ENCODE measurements at regions not wholly inside any gene's neighbourhood (a gene's known extent, or its start where the extent isn't known, plus 50 kb on each side); places are given as distances from the start of the nearest gene placed in this dataset.

DNA sequence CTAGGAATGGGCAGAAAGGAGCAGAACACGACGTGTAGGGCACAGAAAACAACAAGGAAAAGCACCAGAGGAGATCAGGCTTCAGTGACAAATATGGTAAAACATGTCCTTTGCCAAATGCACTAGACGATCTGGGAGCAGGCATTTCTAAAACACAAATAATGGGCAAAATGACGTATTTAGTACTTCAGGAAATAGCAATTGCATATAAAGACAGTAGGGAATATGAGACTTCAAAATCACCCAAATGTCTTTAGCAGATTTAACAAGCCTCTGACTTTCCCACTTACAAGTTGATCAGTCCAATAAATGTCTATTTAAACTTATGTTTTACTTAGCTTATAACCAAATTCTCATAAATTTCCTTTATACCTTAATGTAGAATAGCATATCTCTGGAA lies 969.6 kb upstream of the C9orf72 start:
- no peak for DNase-seq (ENCODE audit: low read depth in 4 of 4, low spot score in 3 of 4)

DNA sequence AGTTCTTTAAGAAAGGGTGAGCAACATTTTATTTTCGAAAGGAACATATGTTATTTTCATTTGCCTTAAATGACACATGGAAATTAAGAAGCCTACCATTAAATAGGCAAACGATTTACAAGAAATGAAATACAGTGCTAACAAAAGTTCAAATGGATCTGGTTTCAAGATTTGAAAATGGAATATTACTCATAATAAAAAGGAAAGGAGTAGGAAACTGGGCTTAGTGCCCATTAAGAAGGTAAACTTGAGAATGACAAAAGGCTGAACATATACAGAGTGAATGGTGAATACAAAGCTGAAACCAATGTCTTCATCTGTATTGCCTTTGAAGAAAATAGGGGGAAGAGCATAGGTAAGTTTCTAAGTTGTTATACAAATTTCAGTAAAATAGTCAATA lies 974.2 kb upstream of the C9orf72 start:
- DNase-seq (ENCODE audit: low read depth in 4 of 4, low spot score in 3 of 4): no peak

- DNase-seq (ENCODE audit: low read depth in 4 of 4, low spot score in 3 of 4): no peak
Measured at GRCh38 chr9:28563291-28563934, 990.1 kb upstream of the C9orf72 start.

DNA sequence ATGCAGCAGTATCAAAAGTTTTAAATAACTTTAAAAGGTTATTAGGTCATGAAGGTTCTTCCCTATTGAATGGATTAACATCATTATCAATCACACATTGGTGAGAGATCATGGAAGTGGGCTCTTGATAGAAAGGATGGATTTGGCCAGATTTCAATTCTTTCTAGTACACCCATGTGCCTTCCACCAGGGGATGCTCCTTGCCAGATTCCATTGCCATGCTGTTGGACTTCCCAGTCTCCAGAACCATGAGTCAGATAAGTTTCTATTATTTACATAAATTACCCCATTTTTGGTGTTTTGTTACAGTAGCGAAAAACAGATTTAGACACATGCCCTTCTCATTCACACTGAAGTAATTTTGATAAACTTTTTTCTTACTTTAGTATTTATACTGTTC lies 1010.6 kb upstream of the C9orf72 start:
- DNase-seq (ENCODE audit: low read depth in 4 of 4, low spot score in 3 of 4): no peak

GRCh38 chr9:28584542-28584941 lies 1011.3 kb upstream of the C9orf72 start:
- no peak for DNase-seq (ENCODE audit: low read depth in 4 of 4, low spot score in 3 of 4)

DNA sequence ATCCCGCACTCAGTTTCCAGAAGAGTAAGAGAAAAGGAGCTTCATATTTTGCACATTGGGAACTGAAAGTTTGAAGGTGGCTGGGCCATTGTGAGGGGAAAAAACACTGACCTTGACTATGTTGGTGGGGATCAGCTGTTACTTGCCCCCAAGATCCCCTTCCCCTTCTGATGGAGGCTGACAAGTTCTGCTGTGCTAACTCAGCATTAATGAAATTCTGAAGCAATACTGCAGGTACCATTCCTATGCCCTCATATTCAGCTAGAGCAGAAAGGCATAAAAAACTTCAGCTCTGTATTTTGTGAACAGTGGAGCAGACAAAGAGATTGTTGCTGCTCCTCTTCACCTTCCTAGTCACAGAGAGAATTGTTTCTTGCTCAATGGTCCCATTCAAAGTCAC lies 1013.8 kb upstream of the C9orf72 start:
- DNase-seq (ENCODE audit: low read depth in 4 of 4, low spot score in 3 of 4): no peak

- DNase-seq (ENCODE audit: low read depth in 4 of 4, low spot score in 3 of 4): no peak
Measured at GRCh38 chr9:28598408-28598807, 1025.1 kb upstream of the C9orf72 start.

DNA sequence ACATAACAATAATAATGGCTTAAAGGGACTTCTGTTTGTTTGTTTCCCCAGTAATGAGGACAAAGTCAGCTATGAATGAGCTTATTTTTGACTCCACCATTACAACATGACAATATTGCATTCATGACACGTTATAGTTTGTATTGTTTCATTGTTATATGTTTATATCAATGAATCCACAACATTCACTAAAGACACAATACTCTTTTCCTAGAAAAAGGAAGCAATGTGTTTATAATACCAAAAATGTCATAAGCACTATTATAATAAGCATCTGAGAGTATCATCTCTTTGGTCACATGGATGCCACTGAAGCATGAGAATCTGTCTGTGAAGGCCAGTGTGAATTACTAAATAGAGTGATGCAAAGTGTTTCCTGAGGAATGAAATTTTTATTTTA lies 1026.9 kb upstream of the C9orf72 start:
- DNase-seq (ENCODE audit: low read depth in 4 of 4, low spot score in 3 of 4): no peak

GRCh38 chr9:28607843-28608242 lies 1034.6 kb upstream of the C9orf72 start:
- DNase-seq (ENCODE audit: low read depth in 4 of 4, low spot score in 3 of 4): no peak

GRCh38 chr9:28610339-28610738 lies 1037.1 kb upstream of the C9orf72 start:
- DNase-seq (ENCODE audit: low read depth in 4 of 4, low spot score in 3 of 4): no peak

DNA sequence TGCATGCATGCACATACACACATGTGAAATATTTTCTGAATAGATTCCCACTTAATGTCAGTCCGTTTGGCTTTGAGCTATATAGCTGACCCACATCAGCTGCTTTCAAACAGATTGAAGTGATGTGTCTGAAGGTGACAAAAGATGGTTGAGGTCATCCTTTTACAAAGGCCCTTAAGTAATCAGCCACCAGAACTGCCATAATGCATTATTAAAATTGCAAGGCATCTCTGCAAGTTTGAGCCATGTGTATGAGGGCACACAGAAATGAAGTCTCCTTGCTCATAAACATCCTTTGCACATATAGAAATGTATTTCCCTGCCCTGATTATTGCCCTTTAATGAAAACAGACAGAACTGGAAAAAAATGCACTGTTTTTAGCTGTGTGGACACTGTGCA lies 1043.0 kb upstream of the C9orf72 start:
- DNase-seq (ENCODE audit: low read depth in 4 of 4, low spot score in 3 of 4): no peak

DNA sequence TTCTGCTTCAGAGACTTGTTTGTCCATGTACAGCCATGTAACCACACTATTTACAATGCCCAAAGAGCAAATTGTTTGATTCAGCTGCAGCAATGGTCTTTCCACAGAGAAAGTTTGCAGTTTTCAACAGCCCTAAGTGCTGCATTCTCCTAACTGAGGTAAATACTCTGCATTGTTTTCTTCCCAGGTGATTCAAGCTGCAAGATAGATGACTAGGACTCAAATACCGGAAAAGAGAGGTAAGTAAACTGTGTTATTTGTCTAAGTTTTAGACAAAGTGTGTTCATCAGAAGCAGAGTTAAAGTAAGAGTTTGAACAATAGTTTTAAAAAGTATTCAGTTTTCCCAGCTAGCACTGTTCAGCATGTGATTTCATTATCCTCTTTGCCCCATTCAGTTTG lies 1046.7 kb upstream of the C9orf72 start:
- DNase-seq (ENCODE audit: low read depth in 4 of 4, low spot score in 3 of 4): no peak

DNA sequence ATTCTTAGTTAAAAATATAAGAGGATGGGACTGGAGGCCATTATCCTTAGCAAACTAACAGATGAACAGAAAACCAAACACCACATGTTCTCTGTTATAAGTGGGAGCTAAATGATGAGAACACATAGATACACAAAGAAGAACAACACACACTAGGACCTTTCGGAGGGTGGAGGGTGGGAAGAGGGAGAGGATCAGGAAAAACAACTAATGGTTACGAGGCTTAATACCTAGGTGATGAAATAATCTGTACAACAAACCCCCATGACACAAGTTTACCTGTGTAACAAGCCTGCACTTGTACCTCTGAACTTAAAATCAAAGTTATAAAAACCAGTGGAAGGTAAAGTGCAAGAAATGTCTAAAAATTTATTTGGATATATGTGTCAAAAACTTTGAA lies 1047.4 kb upstream of the C9orf72 start:
- DNase-seq (ENCODE audit: low read depth in 4 of 4, low spot score in 3 of 4): no peak

GRCh38 chr9:28624771-28625170 lies 1051.5 kb upstream of the C9orf72 start:
- DNase-seq (ENCODE audit: low read depth in 4 of 4, low spot score in 3 of 4): no peak

- no peak for DNase-seq (ENCODE audit: low read depth in 4 of 4, low spot score in 3 of 4)
Measured at GRCh38 chr9:28628031-28628430, 1054.8 kb upstream of the C9orf72 start.

GRCh38 chr9:28648723-28649122 lies 1075.4 kb upstream of the C9orf72 start:
- no peak for DNase-seq (ENCODE audit: low read depth in 4 of 4, low spot score in 3 of 4)

GRCh38 chr9:28650327-28650726 lies 1077.0 kb upstream of the C9orf72 start:
- no peak for DNase-seq (ENCODE audit: low read depth in 4 of 4, low spot score in 3 of 4)

GRCh38 chr9:28651050-28651722 lies 1077.9 kb upstream of the C9orf72 start:
- no peak for DNase-seq (ENCODE audit: low read depth in 4 of 4, low spot score in 3 of 4)

DNA sequence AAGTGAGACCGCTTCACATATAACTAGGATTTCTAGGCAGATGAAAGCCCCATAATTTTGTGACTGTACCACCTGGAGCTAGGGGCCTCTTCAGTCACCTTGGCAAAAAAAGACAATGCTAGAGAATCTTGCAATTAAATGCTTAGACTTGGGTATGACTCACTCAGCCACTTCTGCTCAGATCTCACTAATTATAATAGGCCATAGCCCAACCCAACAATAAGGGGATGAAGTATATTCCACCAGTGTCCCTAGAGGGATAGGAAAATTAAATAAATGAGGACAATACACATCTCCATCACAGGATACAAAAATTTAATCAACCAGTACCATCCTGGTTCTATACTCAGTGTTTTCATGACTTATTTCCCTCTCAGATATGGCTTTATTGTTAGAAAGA lies 1079.9 kb upstream of the C9orf72 start:
- no peak for DNase-seq (ENCODE audit: low read depth in 4 of 4, low spot score in 3 of 4)

DNA sequence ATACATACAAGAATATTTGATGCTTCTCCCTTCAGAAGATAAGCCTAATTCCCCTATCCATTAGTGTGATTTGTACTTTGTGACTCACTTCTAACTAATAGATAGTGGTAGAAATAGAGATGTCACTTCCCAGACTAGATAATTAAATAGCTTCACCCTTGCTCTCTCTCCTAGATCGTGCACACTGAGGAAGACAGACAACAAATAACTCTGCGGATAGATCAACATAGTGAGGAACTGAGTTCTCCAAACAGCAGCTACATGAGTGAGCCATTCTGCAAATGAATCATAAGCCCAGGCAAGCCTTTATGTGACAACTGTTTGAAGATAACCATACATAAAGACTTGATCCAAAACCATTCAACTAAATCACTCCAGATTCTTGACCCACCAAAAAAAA lies 1083.4 kb upstream of the C9orf72 start:
- no peak for DNase-seq (ENCODE audit: low read depth in 4 of 4, low spot score in 3 of 4)

DNA sequence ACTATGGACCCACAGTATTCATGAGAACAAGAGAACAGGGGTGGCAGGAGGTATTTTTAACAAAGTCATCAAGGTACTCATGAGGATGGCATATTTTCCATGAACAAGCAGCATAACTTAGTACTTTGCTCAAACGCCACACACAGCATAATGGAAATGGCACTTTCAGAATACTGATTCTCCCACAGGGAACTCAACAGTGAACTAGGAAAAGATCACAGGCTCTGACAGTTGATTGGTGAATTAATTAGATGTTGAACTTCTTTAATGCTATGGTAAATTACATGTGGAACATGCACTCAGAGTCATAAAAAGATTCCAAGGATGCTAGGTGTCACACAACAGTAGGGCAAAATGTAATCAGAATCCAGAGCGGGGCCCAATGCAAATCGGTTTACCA lies 1088.6 kb upstream of the C9orf72 start:
- DNase-seq (ENCODE audit: low read depth in 4 of 4, low spot score in 3 of 4): no peak

DNA sequence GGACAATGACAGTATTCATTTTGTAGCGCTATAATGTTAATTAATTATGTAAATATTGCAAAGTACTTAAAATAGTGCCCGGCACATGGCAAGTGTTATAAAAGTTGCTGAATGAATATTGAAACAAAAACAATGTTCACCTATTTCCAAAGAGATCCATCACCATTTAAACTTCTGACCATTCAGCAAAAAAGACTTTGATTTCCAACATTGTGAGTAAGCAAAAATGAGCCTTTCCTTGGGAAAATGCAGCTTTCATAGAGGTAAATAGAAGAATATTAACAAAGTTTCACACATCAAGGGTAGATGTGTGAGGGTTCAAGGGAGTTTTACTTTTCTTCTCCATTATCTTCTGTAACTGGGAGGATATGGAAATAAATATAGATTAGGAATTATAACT lies 1089.4 kb upstream of the C9orf72 start:
- no peak for DNase-seq (ENCODE audit: low read depth in 4 of 4, low spot score in 3 of 4)

GRCh38 chr9:28668158-28668557 lies 1094.9 kb upstream of the C9orf72 start:
- no peak for DNase-seq (ENCODE audit: low read depth in 4 of 4, low spot score in 3 of 4)

All from right renal pelvis (tissue), 4 donors.